DND-41 (cell line): ENCODE measurements at regions not wholly inside any gene's neighbourhood (a gene's known extent, or its start where the extent isn't known, plus 50 kb on each side); places are given as distances from the start of the nearest gene placed in this dataset.

ENCODE experiments used
- ATAC-seq: fragments of 200-7000 bp; cut with Tn5 transposase; 3 replicates; pipeline ENCODE4 v1.9.1; 2021; ENCODE audit warnings: low read depth; ENCODE audit not compliant: insufficient read depth
- DNase-seq: peaks from one replicate; pipeline ENCODE4 v3.0.0-alpha.2; 2020
- H2AFZ ChIP-seq: 2 replicates; pipeline ENCODE4 v1.6.0; 2012; ENCODE audit warnings: low read depth, low read length
- H3K27ac ChIP-seq: 2 replicates; pipeline ENCODE4 v1.5.1; 2012; ENCODE audit warnings: low read length, inconsistent platforms
- H3K27me3 ChIP-seq: fragments of 200-600 bp; sonication (generic); 2 replicates; pipeline ENCODE4 v1.6.0; 2012; ENCODE audit warnings: low read length, mild to moderate bottlenecking, inconsistent platforms; ENCODE audit not compliant: insufficient read depth, poor library complexity
- H3K36me3 ChIP-seq: 2 replicates; pipeline ENCODE4 v1.5.1; 2012; ENCODE audit warnings: low read length, inconsistent platforms; ENCODE audit not compliant: insufficient read depth
- H3K4me1 ChIP-seq: 2 replicates; pipeline ENCODE4 v1.5.1; 2012; ENCODE audit warnings: mild to moderate bottlenecking, low read length; ENCODE audit not compliant: insufficient read depth
- H3K4me2 ChIP-seq: 2 replicates; pipeline ENCODE4 v1.6.0; 2012; ENCODE audit warnings: mild to moderate bottlenecking, moderate library complexity, low read length, inconsistent platforms; ENCODE audit not compliant: insufficient read depth
- H3K4me3 ChIP-seq, 2 experiments: fragments of 200-600 bp in 1 of 2; shearing (Covaris generic) in 1 of 2; 2 replicates each; pipeline ENCODE4 v1.5.1; 2012 to 2016; ENCODE audit warnings: inconsistent platforms in 2 of 2, low read length in 2 of 2, mild to moderate bottlenecking in 2 of 2, low read depth in 1 of 2, moderate library complexity in 1 of 2
- H3K79me2 ChIP-seq: 2 replicates; pipeline ENCODE4 v1.6.0; 2012; ENCODE audit warnings: low read length, inconsistent platforms; ENCODE audit not compliant: insufficient read depth
- H3K9ac ChIP-seq: 2 replicates; pipeline ENCODE4 v1.6.0; 2012; ENCODE audit warnings: low read depth, mild to moderate bottlenecking, inconsistent platforms, low read length, moderate library complexity
- H3K9me3 ChIP-seq: 2 replicates; pipeline ENCODE4 v1.5.1; 2012; ENCODE audit warnings: low read length, moderate library complexity, mild to moderate bottlenecking, inconsistent platforms; ENCODE audit not compliant: insufficient read depth, severe bottlenecking
- H4K20me1 ChIP-seq: 2 replicates; pipeline ENCODE4 v1.6.0; 2012; ENCODE audit warnings: low read length; ENCODE audit not compliant: insufficient read depth
- EZH2 ChIP-seq: IDR thresholded peaks from 3 replicates; pipeline ENCODE4 v1.6.1; 2012; ENCODE audit warnings: borderline replicate concordance, low read depth, mild to moderate bottlenecking, moderate library complexity, low read length, inconsistent platforms; ENCODE audit not compliant: severe bottlenecking
- TF ChIP-seq, protein P1 (sequence below): IDR thresholded peaks from 2 replicates; pipeline ENCODE4 v1.5.1; 2012; ENCODE audit warnings: borderline replicate concordance, low read length, moderate library complexity, mild to moderate bottlenecking; ENCODE audit not compliant: poor library complexity, severe bottlenecking; ENCODE audit errors: extremely low read depth

DNA sequence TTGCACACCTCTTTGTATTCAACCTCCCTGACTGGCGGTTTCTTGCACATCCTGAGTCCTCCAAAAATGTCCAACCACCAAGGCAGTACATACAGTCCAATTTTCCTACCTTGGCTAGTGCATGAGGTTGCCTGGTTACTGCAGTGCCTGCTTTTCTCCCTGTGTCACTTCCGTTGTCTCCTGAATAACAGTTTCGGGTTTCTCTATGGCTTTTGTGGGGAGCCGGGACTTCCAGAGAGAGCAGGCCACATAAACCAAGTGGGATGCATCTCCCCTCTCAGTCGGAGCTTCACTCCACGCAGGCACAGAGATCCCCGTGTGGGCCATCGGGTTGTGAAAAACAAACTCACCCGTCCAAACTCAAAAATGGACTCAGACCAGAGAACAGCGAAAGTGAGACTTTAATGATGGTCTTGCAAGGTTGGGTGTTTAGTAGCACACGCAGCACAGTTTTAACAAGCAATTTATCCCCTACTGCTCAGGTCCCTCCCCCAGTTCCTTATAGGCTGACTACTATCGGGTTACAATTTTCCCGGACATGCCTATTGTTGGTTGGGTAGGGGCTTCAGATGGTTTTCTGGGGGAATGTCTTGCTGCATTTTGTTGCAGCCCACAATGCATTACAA lies 173.1 kb downstream of the POU4F1 start:
- Histone ChIP-seq H3K4me1 (no peaks in the 10 kb centered on the region), H3K79me2 (no peaks in the 10 kb centered on the region), H3K4me3 (no peak overlapping the region), H3K9ac (no peak overlapping the region), H3K27ac (no peak overlapping the region), H3K27me3 (no peaks in the 10 kb centered on the region), H4K20me1 (no peaks in the 10 kb centered on the region), H3K36me3 (no peaks in the 10 kb centered on the region), H2AFZ (no peak overlapping the region), H3K4me2 (no peak overlapping the region), H3K9me3 (no peaks in the 10 kb centered on the region)
- ATAC-seq = no peak
- DNase-seq = no peak
- TF ChIP-seq, protein P1, sequence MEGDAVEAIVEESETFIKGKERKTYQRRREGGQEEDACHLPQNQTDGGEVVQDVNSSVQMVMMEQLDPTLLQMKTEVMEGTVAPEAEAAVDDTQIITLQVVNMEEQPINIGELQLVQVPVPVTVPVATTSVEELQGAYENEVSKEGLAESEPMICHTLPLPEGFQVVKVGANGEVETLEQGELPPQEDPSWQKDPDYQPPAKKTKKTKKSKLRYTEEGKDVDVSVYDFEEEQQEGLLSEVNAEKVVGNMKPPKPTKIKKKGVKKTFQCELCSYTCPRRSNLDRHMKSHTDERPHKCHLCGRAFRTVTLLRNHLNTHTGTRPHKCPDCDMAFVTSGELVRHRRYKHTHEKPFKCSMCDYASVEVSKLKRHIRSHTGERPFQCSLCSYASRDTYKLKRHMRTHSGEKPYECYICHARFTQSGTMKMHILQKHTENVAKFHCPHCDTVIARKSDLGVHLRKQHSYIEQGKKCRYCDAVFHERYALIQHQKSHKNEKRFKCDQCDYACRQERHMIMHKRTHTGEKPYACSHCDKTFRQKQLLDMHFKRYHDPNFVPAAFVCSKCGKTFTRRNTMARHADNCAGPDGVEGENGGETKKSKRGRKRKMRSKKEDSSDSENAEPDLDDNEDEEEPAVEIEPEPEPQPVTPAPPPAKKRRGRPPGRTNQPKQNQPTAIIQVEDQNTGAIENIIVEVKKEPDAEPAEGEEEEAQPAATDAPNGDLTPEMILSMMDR = no peak
- TF ChIP-seq EZH2 = no peak

DNA sequence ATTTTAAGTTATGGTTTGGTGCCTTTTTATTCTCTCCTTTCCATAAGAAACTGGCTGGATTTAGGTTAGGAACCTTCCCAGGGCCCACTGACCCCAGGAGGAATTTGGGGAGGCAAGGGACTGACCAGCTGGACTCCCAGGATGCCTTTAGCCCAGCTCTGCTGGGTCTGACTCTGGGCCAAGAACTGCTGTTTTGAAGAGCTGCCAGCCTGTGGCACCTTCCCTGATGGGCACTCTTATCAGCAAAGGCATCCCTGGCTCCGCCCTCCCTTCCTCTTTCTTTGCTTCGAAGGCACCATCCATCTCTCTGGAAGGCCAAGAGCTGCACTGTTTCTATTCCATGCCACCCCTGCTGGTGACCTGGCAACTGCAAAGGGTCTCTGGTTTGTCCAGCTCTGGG lies 174.7 kb downstream of the POU4F1 start:
- no peaks in the 10 kb centered on the region for H3K9me3 ChIP-seq
- DNase-seq = no peak

DNA sequence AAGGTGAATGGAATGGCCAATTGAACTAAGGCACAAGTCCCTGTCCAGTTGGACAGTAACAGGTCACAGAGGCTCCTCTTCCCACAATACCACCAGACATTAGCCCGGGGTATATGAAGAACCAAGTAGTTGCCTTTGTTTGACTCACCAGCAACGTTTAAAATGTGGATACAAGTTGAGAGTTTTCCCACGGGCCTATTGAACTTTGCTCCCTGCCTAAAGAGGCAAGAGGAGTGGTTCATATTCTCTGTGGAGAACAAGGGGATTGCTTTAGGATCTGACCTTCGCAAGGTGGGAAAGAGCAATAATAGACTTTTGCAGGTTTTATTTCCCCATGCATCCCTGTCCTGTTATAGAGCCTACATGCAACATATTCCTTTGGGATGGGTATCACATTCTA lies 177.2 kb downstream of the POU4F1 start:
- ATAC-seq (no peak), DNase-seq (no peak)
- H3K79me2 ChIP-seq = no peaks in the 10 kb centered on the region
- H3K4me3 ChIP-seq = no peak overlapping the region
- no peaks in the 10 kb centered on the region for H4K20me1 ChIP-seq
- H3K36me3 ChIP-seq = no peaks in the 10 kb centered on the region
- H2AFZ ChIP-seq = no peak overlapping the region
- no peaks in the 10 kb centered on the region for H3K27me3 ChIP-seq
- no peaks in the 10 kb centered on the region for H3K9me3 ChIP-seq
- no peak overlapping the region for H3K4me2 ChIP-seq
- no peak for TF ChIP-seq EZH2
- TF ChIP-seq, protein P1 = no peak
- no peak overlapping the region for H3K27ac ChIP-seq
- no peaks in the 10 kb centered on the region for H3K4me1 ChIP-seq
- no peak overlapping the region for H3K9ac ChIP-seq

More for the DNA sequence above, 174.7 kb downstream of the POU4F1 start:
- Histone ChIP-seq H3K4me3 (no peak overlapping the region), H3K79me2 (no peaks in the 10 kb centered on the region), H2AFZ (no peak overlapping the region), H3K27ac (no peak overlapping the region), H4K20me1 (no peaks in the 10 kb centered on the region), H3K27me3 (no peaks in the 10 kb centered on the region), H3K9ac (no peak overlapping the region), H3K4me2 (no peak overlapping the region), H3K4me1 (no peaks in the 10 kb centered on the region), H3K36me3 (no peaks in the 10 kb centered on the region)
- no peak for TF ChIP-seq EZH2
- TF ChIP-seq, protein P1 = no peak
- no peak for ATAC-seq

DNA sequence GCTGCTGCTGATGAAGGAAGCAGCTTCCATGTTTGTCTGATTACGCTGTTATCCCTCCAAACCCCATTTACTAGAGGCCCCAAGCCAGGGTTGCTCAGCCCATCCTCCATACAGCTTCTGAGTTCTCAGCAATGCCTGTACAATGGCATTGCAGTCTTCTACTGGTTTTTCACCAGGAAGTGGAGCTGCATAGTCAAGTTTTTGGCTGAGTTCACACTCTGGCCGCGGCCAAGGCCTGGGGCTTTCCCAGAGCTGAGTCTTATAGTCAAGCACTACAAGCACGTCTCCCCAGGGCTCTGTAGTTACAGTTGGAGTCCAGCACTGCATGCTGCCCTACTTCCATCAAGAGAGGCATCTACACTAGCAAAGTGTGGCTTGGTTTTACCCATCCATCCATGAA lies 182.5 kb downstream of the POU4F1 start:
- Histone ChIP-seq H3K9me3 (no peaks in the 10 kb centered on the region), H2AFZ (no peak overlapping the region), H3K4me3 (no peak overlapping the region), H3K27me3 (peaks cover 3% of the 10 kb centered on the region), H3K4me2 (no peak overlapping the region), H3K27ac (no peak overlapping the region), H4K20me1 (no peaks in the 10 kb centered on the region), H3K4me1 (no peaks in the 10 kb centered on the region), H3K36me3 (no peaks in the 10 kb centered on the region), H3K9ac (no peak overlapping the region), H3K79me2 (no peaks in the 10 kb centered on the region)
- DNase-seq = no peak
- no peak for ATAC-seq
- no peak for TF ChIP-seq EZH2
